ENCODE measurements at regions not wholly inside any gene's neighbourhood (a gene's known extent, or its start where the extent isn't known, plus 50 kb on each side); places are given as distances from the start of the nearest gene placed in this dataset.

DNA sequence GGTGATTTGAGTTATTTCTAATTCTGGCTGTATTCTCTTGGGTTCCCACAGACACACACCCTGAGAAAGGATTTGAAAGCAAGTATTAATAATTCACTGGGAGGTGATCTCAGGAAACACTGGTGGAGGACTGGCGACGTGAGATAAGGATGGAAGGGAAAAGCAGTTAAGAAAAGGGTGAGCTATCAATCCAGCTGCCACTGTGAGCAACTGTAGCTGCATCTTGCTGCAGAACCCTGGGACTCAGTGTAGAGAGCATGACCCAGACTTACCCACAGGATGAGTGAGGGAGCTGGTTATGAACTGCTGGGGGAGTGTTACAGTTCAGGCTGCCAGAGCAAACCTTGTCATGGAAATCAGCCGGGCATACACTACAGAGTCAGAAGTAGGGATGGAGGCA, 71.9 kb downstream of the RESF1 start:
- no peaks in the 10 kb centered on the region for H3K36me3 Mint-ChIP-seq (ENCODE audit: unreplicated experiment)
- H3K4me1 Mint-ChIP-seq (ENCODE audit: low read depth, unreplicated experiment) = no peaks in the 10 kb centered on the region
- H3K27me3 Mint-ChIP-seq (ENCODE audit: unreplicated experiment) = no peaks in the 10 kb centered on the region
- TF ChIP-seq, protein P1, sequence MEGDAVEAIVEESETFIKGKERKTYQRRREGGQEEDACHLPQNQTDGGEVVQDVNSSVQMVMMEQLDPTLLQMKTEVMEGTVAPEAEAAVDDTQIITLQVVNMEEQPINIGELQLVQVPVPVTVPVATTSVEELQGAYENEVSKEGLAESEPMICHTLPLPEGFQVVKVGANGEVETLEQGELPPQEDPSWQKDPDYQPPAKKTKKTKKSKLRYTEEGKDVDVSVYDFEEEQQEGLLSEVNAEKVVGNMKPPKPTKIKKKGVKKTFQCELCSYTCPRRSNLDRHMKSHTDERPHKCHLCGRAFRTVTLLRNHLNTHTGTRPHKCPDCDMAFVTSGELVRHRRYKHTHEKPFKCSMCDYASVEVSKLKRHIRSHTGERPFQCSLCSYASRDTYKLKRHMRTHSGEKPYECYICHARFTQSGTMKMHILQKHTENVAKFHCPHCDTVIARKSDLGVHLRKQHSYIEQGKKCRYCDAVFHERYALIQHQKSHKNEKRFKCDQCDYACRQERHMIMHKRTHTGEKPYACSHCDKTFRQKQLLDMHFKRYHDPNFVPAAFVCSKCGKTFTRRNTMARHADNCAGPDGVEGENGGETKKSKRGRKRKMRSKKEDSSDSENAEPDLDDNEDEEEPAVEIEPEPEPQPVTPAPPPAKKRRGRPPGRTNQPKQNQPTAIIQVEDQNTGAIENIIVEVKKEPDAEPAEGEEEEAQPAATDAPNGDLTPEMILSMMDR (IDR thresholded peaks at IDR 0.05; ENCODE audit: partially characterized antibody, unreplicated experiment) = no peak
- no peak overlapping the region for H3K4me3 Mint-ChIP-seq (ENCODE audit: unreplicated experiment)
- H3K9me3 Mint-ChIP-seq (ENCODE audit: unreplicated experiment) = no peaks in the 10 kb centered on the region
- DNase-seq = no peak
- H3K27ac Mint-ChIP-seq (ENCODE audit: unreplicated experiment) = no peak overlapping the region

DNA sequence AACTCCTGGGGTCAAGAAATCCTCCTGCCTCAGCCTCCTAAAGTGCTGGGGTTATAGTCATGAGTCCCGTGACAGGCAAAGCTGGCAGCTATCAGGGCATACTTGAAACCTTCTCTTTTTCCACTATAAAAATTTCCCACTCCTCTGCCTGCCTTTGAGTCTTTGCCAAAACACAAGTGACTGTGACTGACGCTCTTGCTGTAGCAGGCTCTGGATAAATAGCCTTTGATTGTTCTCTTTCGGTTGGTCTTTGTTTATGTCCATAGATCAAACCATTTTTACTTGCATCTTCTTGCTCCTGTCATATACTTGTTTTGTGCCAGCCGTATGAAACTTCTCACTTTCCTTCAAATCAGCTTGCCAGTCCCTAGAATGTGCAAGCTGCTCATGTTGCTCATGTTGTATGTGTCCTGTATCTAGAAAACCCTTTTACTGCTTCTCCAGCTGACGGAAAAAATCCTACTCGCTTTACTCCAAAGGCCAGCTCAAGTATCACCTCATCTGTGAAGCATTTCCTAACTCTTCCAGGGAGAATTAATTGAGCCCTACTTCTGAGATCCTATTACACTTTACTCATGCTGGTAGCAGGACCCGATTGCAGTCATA, 73.1 kb downstream of the RESF1 start:
- TF ChIP-seq, protein P1 (IDR thresholded peaks at IDR 0.05; ENCODE audit: partially characterized antibody, unreplicated experiment) = no peak
- no peak for DNase-seq
- Mint-ChIP-seq H3K36me3 (ENCODE audit: unreplicated experiment) (no peaks in the 10 kb centered on the region), H3K27me3 (ENCODE audit: unreplicated experiment) (no peaks in the 10 kb centered on the region), H3K4me3 (ENCODE audit: unreplicated experiment) (no peak overlapping the region), H3K4me1 (ENCODE audit: low read depth, unreplicated experiment) (peaks cover 2% of the 10 kb centered on the region), H3K27ac (ENCODE audit: unreplicated experiment) (no peak overlapping the region), H3K9me3 (ENCODE audit: unreplicated experiment) (no peaks in the 10 kb centered on the region)

DNA sequence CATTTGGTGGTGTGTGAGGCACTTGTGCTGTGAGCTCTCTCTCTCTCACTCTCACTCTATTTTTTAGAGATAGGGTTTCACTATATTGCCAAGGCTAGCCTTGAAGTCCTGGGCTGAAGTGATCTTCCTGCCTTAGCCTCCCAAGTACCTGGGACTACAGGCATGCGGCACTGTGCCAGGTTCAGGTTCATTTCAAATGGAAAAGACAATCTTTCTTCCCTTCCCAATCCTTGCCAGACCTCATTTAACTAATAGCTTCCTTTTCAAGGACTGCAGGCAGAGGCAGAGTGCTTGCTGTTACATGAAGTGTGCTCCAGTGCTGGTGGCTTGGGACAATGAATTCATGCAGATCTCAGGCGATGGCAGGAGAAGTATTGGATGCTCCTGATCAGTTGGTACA, 73.2 kb upstream of the BICD1 start:
- Mint-ChIP-seq H3K36me3 (ENCODE audit: unreplicated experiment) (no peaks in the 10 kb centered on the region), H3K9me3 (ENCODE audit: unreplicated experiment) (no peaks in the 10 kb centered on the region), H3K4me3 (ENCODE audit: unreplicated experiment) (no peak overlapping the region), H3K27me3 (ENCODE audit: unreplicated experiment) (no peaks in the 10 kb centered on the region), H3K4me1 (ENCODE audit: low read depth, unreplicated experiment) (peaks cover 2% of the 10 kb centered on the region), H3K27ac (ENCODE audit: unreplicated experiment) (no peak overlapping the region)
- DNase-seq = no peak
- TF ChIP-seq, protein P1 (IDR thresholded peaks at IDR 0.05; ENCODE audit: partially characterized antibody, unreplicated experiment) = no peak

DNA sequence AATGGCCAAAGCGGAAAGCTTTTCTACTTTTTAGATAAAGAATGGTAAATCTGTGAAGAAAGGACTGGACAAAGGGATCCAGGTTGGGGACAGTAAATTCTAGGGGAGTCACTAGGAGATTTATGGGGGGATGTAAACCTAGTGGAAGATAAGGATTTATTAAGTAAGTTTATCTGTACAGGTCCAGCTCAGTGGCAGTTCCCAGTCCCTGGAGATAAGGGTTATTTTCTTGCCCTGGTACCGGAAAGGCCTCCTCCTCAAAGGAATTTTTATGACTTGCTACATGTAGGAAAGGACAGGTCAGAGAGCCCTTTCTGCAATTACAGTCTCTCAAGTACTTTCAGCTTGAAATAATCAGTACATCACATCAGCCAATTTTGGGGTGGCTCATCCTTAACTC, 72.6 kb upstream of the BICD1 start:
- no peaks in the 10 kb centered on the region for H3K36me3 Mint-ChIP-seq (ENCODE audit: unreplicated experiment)
- no peaks in the 10 kb centered on the region for H3K27me3 Mint-ChIP-seq (ENCODE audit: unreplicated experiment)
- H3K4me3 Mint-ChIP-seq (ENCODE audit: unreplicated experiment) = no peak overlapping the region
- H3K9me3 Mint-ChIP-seq (ENCODE audit: unreplicated experiment) = no peaks in the 10 kb centered on the region
- peaks cover 2% of the 10 kb centered on the region for H3K4me1 Mint-ChIP-seq (ENCODE audit: low read depth, unreplicated experiment)
- TF ChIP-seq, protein P1 (IDR thresholded peaks at IDR 0.05; ENCODE audit: partially characterized antibody, unreplicated experiment) = no peak
- no peak overlapping the region for H3K27ac Mint-ChIP-seq (ENCODE audit: unreplicated experiment)
- no peak for DNase-seq

DNA sequence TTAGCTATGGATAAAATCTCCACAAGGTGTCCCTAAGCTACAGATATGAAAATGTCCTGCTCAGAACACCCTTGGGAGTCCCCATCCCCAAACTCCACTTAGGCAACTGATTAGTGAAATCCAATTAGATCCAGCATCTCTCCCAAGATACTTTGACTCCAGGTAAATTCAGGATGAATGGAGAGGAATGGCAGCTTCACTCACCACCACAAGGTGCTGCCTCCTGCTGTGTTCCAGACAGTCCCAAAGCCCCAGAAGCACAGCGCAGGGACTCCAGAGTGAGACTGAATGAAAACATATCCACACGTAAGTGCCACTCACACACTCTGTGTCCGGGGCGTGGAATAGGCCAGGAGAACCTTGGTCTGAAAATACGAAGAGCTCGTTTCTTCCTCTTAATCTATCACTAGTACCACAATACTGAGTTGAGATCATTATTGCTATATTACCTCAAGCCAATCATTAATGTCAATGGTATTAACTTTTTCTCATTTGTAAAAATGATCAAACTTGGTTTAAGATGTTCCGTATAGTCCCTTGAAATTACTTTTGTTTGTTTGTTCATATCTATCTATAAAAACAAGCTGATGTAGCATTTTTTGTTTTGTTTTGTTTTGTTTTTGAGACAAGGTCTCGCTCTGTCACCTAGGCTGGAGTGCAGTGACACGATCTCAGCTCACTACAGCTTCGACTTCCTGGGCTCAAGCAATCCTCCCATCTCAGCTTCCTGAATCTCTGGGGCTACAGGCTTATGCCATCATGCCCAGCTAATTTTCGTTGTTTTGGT, 70.0 kb upstream of the BICD1 start:
- TF ChIP-seq, protein P1 (IDR thresholded peaks at IDR 0.05; ENCODE audit: partially characterized antibody, unreplicated experiment) = no peak
- peak; percentile 18 for DNase-seq
- Mint-ChIP-seq H3K9me3 (ENCODE audit: unreplicated experiment) (peaks cover 3% of the 10 kb centered on the region), H3K4me1 (ENCODE audit: low read depth, unreplicated experiment) (peaks cover 2% of the 10 kb centered on the region), H3K36me3 (ENCODE audit: unreplicated experiment) (no peaks in the 10 kb centered on the region), H3K27me3 (ENCODE audit: unreplicated experiment) (no peaks in the 10 kb centered on the region), H3K4me3 (ENCODE audit: unreplicated experiment) (no peak overlapping the region), H3K27ac (ENCODE audit: unreplicated experiment) (no peak overlapping the region)

Data from glutamatergic neuron (in vitro differentiated cells).